ENCODE measurements at regions not wholly inside any gene's neighbourhood (a gene's known extent, or its start where the extent isn't known, plus 50 kb on each side); places are given as distances from the start of the nearest gene placed in this dataset.
"Not testable (repeated sequence)": the region's sequence is repeated elsewhere in the genome, so short reads cannot be mapped to it uniquely, and the experiment has no call there.

DNA sequence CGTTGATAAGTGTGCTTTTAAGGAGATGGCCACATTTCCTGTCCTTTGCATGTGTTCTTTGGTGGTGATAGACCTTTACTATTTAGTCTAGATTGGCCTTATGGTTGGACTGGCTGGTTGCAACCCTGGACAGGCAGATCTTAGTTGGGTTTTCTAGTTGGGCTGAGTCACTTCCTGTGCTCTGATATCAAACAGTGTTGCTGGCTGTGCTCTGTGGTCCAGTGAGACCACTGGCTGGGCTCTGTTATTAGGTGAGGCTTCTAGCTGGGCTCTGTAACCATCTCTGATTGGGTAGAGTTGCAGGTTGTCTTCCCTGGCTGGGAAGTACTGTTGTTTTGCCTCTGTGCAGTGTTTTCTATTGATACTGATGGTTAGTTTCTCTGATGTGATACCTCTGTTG lies 432.5 kb downstream of the LRRC70 start:
- no peak overlapping the region for H3K9ac ChIP-seq (ENCODE audit: low read length)
- H3K36me3 ChIP-seq (ENCODE audit: insufficient read depth, low read length): no peaks in the 10 kb centered on the region
- no peaks in the 10 kb centered on the region for H3K9me3 ChIP-seq (ENCODE audit: low read length)
- TF ChIP-seq EZH2 (IDR thresholded peaks at IDR 0.05; ENCODE audit: borderline replicate concordance, low read length): no peak
- TF ChIP-seq, protein P1, sequence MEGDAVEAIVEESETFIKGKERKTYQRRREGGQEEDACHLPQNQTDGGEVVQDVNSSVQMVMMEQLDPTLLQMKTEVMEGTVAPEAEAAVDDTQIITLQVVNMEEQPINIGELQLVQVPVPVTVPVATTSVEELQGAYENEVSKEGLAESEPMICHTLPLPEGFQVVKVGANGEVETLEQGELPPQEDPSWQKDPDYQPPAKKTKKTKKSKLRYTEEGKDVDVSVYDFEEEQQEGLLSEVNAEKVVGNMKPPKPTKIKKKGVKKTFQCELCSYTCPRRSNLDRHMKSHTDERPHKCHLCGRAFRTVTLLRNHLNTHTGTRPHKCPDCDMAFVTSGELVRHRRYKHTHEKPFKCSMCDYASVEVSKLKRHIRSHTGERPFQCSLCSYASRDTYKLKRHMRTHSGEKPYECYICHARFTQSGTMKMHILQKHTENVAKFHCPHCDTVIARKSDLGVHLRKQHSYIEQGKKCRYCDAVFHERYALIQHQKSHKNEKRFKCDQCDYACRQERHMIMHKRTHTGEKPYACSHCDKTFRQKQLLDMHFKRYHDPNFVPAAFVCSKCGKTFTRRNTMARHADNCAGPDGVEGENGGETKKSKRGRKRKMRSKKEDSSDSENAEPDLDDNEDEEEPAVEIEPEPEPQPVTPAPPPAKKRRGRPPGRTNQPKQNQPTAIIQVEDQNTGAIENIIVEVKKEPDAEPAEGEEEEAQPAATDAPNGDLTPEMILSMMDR (IDR thresholded peaks at IDR 0.05; ENCODE audit: low read length): no peak
- H3K79me2 ChIP-seq (ENCODE audit: insufficient read depth, low read length): no peaks in the 10 kb centered on the region
- H3K4me2 ChIP-seq (ENCODE audit: low read length): no peak overlapping the region
- H3K9me2 ChIP-seq (ENCODE audit: low read depth, low read length): no peaks in the 10 kb centered on the region
- no peaks in the 10 kb centered on the region for H4K20me1 ChIP-seq (ENCODE audit: insufficient read depth, low read length)
- no peak overlapping the region for H2AFZ ChIP-seq (ENCODE audit: low read length)
- H3K27ac ChIP-seq (ENCODE audit: low read depth, low read length, poor library complexity, severe bottlenecking): no peak overlapping the region
- no peaks in the 10 kb centered on the region for H3K27me3 ChIP-seq (ENCODE audit: insufficient read depth, low read length)
- no peak overlapping the region for H3K4me3 ChIP-seq (ENCODE audit: low read depth, low read length, poor library complexity, severe bottlenecking)
- H3F3A ChIP-seq (ENCODE audit: insufficient read depth, low read length): no peaks in the 10 kb centered on the region
- no peaks in the 10 kb centered on the region for H3K4me1 ChIP-seq (ENCODE audit: insufficient read depth, low read length, severe bottlenecking)

DNA sequence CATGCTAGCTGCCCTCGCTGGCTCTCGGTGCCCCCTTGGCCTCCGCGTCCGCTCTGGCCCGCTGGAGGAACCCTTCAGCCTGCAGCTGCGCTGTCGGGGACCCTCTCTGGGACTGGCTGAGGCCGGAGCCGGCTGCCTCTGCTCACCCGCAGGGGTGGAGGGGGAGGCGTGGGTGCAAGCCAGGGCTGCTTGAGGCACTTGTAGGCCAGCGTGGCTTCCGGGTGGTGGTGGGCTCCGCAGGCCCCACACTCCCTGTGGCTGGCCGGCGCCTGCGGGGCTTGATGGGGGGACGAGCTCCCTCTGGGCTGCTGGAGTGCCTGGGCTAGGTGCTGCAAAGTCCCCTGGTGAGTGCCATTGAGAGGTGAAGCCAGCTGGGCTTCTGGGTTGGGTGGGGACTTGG lies 429.6 kb downstream of the LRRC70 start:
- Histone ChIP-seq H3F3A (ENCODE audit: insufficient read depth, low read length) (no peaks in the 10 kb centered on the region), H3K4me2 (ENCODE audit: low read length) (no peak overlapping the region), H3K4me1 (ENCODE audit: insufficient read depth, low read length, severe bottlenecking) (no peaks in the 10 kb centered on the region), H3K27me3 (ENCODE audit: insufficient read depth, low read length) (no peaks in the 10 kb centered on the region), H3K4me3 (ENCODE audit: low read depth, low read length, poor library complexity, severe bottlenecking) (no peak overlapping the region), H2AFZ (ENCODE audit: low read length) (no peak overlapping the region), H3K36me3 (ENCODE audit: insufficient read depth, low read length) (no peaks in the 10 kb centered on the region), H3K9me3 (ENCODE audit: low read length) (no peaks in the 10 kb centered on the region), H3K79me2 (ENCODE audit: insufficient read depth, low read length) (no peaks in the 10 kb centered on the region), H3K9ac (ENCODE audit: low read length) (no peak overlapping the region), H3K27ac (ENCODE audit: low read depth, low read length, poor library complexity, severe bottlenecking) (no peak overlapping the region), H4K20me1 (ENCODE audit: insufficient read depth, low read length) (no peaks in the 10 kb centered on the region), H3K9me2 (ENCODE audit: low read depth, low read length) (no peaks in the 10 kb centered on the region)
- TF ChIP-seq, protein P1 (IDR thresholded peaks at IDR 0.05; ENCODE audit: low read length): no peak
- no peak for TF ChIP-seq EZH2 (IDR thresholded peaks at IDR 0.05; ENCODE audit: borderline replicate concordance, low read length)

DNA sequence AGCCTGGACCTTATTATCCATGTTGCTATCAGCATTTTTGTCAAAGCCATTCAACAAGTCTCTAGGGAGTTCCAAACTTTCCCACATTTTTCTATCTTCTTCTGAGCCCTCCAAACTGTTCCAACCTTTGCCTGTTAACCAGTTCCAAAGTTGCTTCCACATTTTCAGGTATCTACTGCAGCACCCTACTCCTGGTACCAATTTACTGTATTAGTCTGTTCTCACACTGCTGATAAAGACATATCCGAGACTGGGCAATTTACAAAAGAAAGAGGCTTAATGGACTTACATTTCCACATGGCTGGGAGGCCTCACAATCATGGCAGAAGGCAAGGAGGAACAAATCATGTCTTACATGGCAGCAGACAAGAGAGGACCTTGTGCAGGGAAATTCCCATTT lies 416.2 kb downstream of the LRRC70 start:
- H3F3A ChIP-seq (ENCODE audit: insufficient read depth, low read length); H3K79me2 ChIP-seq (ENCODE audit: insufficient read depth, low read length); H3K9me3 ChIP-seq (ENCODE audit: low read length); H4K20me1 ChIP-seq (ENCODE audit: insufficient read depth, low read length); H3K4me2 ChIP-seq (ENCODE audit: low read length); H3K9ac ChIP-seq (ENCODE audit: low read length); H3K27ac ChIP-seq (ENCODE audit: low read depth, low read length, poor library complexity, severe bottlenecking); H2AFZ ChIP-seq (ENCODE audit: low read length); H3K36me3 ChIP-seq (ENCODE audit: insufficient read depth, low read length); H3K4me3 ChIP-seq (ENCODE audit: low read depth, low read length, poor library complexity, severe bottlenecking); H3K27me3 ChIP-seq (ENCODE audit: insufficient read depth, low read length); H3K9me2 ChIP-seq (ENCODE audit: low read depth, low read length); H3K4me1 ChIP-seq (ENCODE audit: insufficient read depth, low read length, severe bottlenecking): not testable (repeated sequence)

DNA sequence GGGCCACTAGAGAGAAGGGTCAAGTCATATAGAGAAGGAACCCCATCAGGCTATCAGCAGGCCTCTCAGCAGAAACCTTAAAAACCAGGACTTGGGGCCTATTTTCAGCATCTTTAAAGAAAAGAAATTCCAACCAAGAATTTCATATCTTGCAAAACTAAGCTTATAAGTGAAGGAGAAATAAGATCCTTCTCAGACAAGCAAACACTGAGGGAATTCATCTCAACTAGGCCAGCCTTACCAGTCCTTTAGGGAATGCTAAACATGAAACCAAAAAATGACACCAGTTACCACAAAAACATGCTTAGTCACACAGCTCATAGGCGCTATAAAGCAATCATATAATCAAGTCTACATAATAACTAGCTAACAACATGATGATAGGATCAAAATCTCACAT lies 407.1 kb downstream of the LRRC70 start:
- Histone ChIP-seq H3K9me2 (ENCODE audit: low read depth, low read length) (no peaks in the 10 kb centered on the region), H3K27me3 (ENCODE audit: insufficient read depth, low read length) (no peaks in the 10 kb centered on the region), H3K4me2 (ENCODE audit: low read length) (no peak overlapping the region), H3K9me3 (ENCODE audit: low read length) (no peaks in the 10 kb centered on the region), H3K4me3 (ENCODE audit: low read depth, low read length, poor library complexity, severe bottlenecking) (no peak overlapping the region), H4K20me1 (ENCODE audit: insufficient read depth, low read length) (no peaks in the 10 kb centered on the region), H2AFZ (ENCODE audit: low read length) (no peak overlapping the region), H3K79me2 (ENCODE audit: insufficient read depth, low read length) (no peaks in the 10 kb centered on the region), H3F3A (ENCODE audit: insufficient read depth, low read length) (no peaks in the 10 kb centered on the region), H3K36me3 (ENCODE audit: insufficient read depth, low read length) (no peaks in the 10 kb centered on the region), H3K9ac (ENCODE audit: low read length) (no peak overlapping the region), H3K4me1 (ENCODE audit: insufficient read depth, low read length, severe bottlenecking) (no peaks in the 10 kb centered on the region), H3K27ac (ENCODE audit: low read depth, low read length, poor library complexity, severe bottlenecking) (no peak overlapping the region)
- TF ChIP-seq, protein P1 (IDR thresholded peaks at IDR 0.05; ENCODE audit: low read length): no peak
- no peak for TF ChIP-seq EZH2 (IDR thresholded peaks at IDR 0.05; ENCODE audit: borderline replicate concordance, low read length)

Measured in OCI-LY1 (cell line).